Parathyroid adenoma (tissue), 2 donors: ENCODE measurements at regions not wholly inside any gene's neighbourhood (a gene's known extent, or its start where the extent isn't known, plus 50 kb on each side); places are given as distances from the start of the nearest gene placed in this dataset.

Source experiments
- H2AFZ ChIP-seq: fragments of 300-600 bp; sonication (generic); one replicate; pipeline ENCODE4 v1.7.0; 2017; ENCODE audit warnings: antibody characterized with exemption, mild to moderate bottlenecking
- H3K27ac ChIP-seq: fragments of 300-600 bp; sonication (generic); one replicate; pipeline ENCODE4 v1.7.0; 2017
- H3K27me3 ChIP-seq: fragments of 300-600 bp; sonication (generic); one replicate; pipeline ENCODE4 v1.7.0; 2017; ENCODE audit warnings: low read length; ENCODE audit not compliant: control insufficient read depth, insufficient read depth
- H3K36me3 ChIP-seq: fragments of 300-600 bp; sonication (generic); one replicate; pipeline ENCODE4 v1.7.0; 2017; ENCODE audit warnings: low read length; ENCODE audit not compliant: control insufficient read depth, insufficient read depth
- H3K4me1 ChIP-seq: fragments of 300-600 bp; sonication (generic); one replicate; pipeline ENCODE4 v1.7.0; 2017; ENCODE audit warnings: control low read depth
- H3K4me2 ChIP-seq: fragments of 300-600 bp; sonication (generic); one replicate; pipeline ENCODE4 v1.7.0; 2017; ENCODE audit warnings: low read length
- H3K4me3 ChIP-seq: fragments of 300-600 bp; sonication (generic); one replicate; pipeline ENCODE4 v1.7.0; 2017; ENCODE audit warnings: low read depth, low read length
- H3K79me2 ChIP-seq: fragments of 300-600 bp; sonication (generic); one replicate; pipeline ENCODE4 v1.7.0; 2017; ENCODE audit warnings: control low read depth
- H3K9ac ChIP-seq: fragments of 300-600 bp; sonication (generic); one replicate; pipeline ENCODE4 v1.7.0; 2017; ENCODE audit warnings: mild to moderate bottlenecking
- H3K9me3 ChIP-seq: fragments of 300-600 bp; sonication (generic); one replicate; pipeline ENCODE4 v1.7.0; 2017; ENCODE audit warnings: low read length; ENCODE audit not compliant: control insufficient read depth
- CTCF ChIP-seq: fragments of 300-600 bp; sonication (generic); IDR thresholded peaks from one replicate; pipeline ENCODE4 v1.7.0; 2017; ENCODE audit warnings: antibody characterized with exemption, mild to moderate bottlenecking
- donor health status: primary hyperparathyroidism.

- no peak overlapping the region for H2AFZ ChIP-seq
- TF ChIP-seq CTCF, result no peak
- H3K9ac ChIP-seq, result no peak overlapping the region
- no peaks in the 10 kb centered on the region for H3K27me3 ChIP-seq
- H3K9me3 ChIP-seq, result no peaks in the 10 kb centered on the region
- H3K4me3 ChIP-seq, result no peak overlapping the region
- no peaks in the 10 kb centered on the region for H3K79me2 ChIP-seq
- no peak overlapping the region for H3K27ac ChIP-seq
- H3K4me2 ChIP-seq, result no peak overlapping the region
- H3K36me3 ChIP-seq, result no peaks in the 10 kb centered on the region
- H3K4me1 ChIP-seq, result no peaks in the 10 kb centered on the region
Measured at GRCh38 chr14:104363891-104364760, 215.4 kb upstream of the C14orf180 start.

- no peaks in the 10 kb centered on the region for H3K79me2 ChIP-seq
- no peaks in the 10 kb centered on the region for H3K27me3 ChIP-seq
- no peaks in the 10 kb centered on the region for H3K4me1 ChIP-seq
- no peak for TF ChIP-seq CTCF
- no peak overlapping the region for H3K4me3 ChIP-seq
- H3K36me3 ChIP-seq, result no peaks in the 10 kb centered on the region
- no peak overlapping the region for H2AFZ ChIP-seq
- H3K9me3 ChIP-seq, result no peaks in the 10 kb centered on the region
- H3K9ac ChIP-seq, result no peak overlapping the region
- H3K27ac ChIP-seq, result no peak overlapping the region
- H3K4me2 ChIP-seq, result no peak overlapping the region
Measured at GRCh38 chr14:104364830-104365229, 214.7 kb upstream of the C14orf180 start.

GRCh38 chr14:104366931-104367865 lies 212.4 kb upstream of the C14orf180 start:
- no peak for TF ChIP-seq CTCF
- H3K79me2 ChIP-seq, result no peaks in the 10 kb centered on the region
- no peak overlapping the region for H3K4me2 ChIP-seq
- H3K9me3 ChIP-seq, result no peaks in the 10 kb centered on the region
- H3K27me3 ChIP-seq, result no peaks in the 10 kb centered on the region
- H3K4me3 ChIP-seq, result no peak overlapping the region
- H3K36me3 ChIP-seq, result no peaks in the 10 kb centered on the region
- no peak overlapping the region for H2AFZ ChIP-seq
- H3K9ac ChIP-seq, result no peak overlapping the region
- H3K4me1 ChIP-seq, result no peaks in the 10 kb centered on the region
- H3K27ac ChIP-seq, result no peak overlapping the region

GRCh38 chr14:104367866-104368750 lies 211.5 kb upstream of the C14orf180 start:
- no peak overlapping the region for H3K27ac ChIP-seq
- H3K9me3 ChIP-seq, result no peaks in the 10 kb centered on the region
- H3K9ac ChIP-seq, result no peak overlapping the region
- TF ChIP-seq CTCF, result no peak
- no peaks in the 10 kb centered on the region for H3K79me2 ChIP-seq
- no peaks in the 10 kb centered on the region for H3K36me3 ChIP-seq
- no peaks in the 10 kb centered on the region for H3K4me1 ChIP-seq
- H3K27me3 ChIP-seq, result no peaks in the 10 kb centered on the region
- no peak overlapping the region for H3K4me2 ChIP-seq
- no peak overlapping the region for H2AFZ ChIP-seq
- H3K4me3 ChIP-seq, result no peak overlapping the region
